Liver (tissue), 3 donors: ENCODE measurements at regions not wholly inside any gene's neighbourhood (a gene's known extent, or its start where the extent isn't known, plus 50 kb on each side); places are given as distances from the start of the nearest gene placed in this dataset.

Source experiments
- GABPA ChIP-seq, 2 donors: IDR thresholded peaks in 1 of 2; conservative IDR thresholded peaks in 1 of 2; 2 replicates each; pipeline ENCODE4 v1.6.1; 2016; ENCODE audit warnings: antibody characterized with exemption in 2 of 2, mild to moderate bottlenecking in 1 of 2, moderate library complexity in 1 of 2
- RAD21 ChIP-seq, 2 donors: IDR thresholded peaks; 2 replicates each; pipeline ENCODE4 v1.6.1; 2016; ENCODE audit warnings: antibody characterized with exemption in 2 of 2, mild to moderate bottlenecking in 2 of 2
- TF ChIP-seq, protein P1 (sequence below): fragments of 150-350 bp; IDR thresholded peaks from 2 replicates; pipeline ENCODE4 v1.5.1; 2017; ENCODE audit warnings: improper control_type of control experiment, low read depth, low read length; ENCODE audit not compliant: missing input control
- TF ChIP-seq, protein P2 (sequence below): IDR thresholded peaks from 2 replicates; pipeline ENCODE4 v1.6.1; 2016; ENCODE audit warnings: antibody characterized with exemption
- donor health status: healthy.
- donor health status: healthy.

DNA sequence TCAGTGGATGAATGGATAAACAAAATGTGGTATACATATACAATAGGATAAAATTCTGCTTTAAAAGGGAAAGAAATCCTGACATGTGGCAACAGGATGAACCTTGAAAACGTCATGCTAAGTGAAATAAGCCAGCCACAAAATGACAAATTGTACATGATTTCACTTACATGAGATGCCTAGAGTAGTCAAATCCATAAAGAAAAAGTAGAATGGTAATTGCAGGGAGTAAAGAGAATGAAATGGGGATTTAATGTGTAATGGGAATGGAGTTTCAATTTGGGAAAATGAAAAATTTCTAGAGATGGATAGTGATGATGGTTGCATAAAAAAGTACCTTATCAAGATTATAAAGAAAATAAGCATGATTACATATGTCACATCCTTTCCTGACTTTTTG, 1489.2 kb upstream of the C9orf72 start:
- TF ChIP-seq, protein P1, sequence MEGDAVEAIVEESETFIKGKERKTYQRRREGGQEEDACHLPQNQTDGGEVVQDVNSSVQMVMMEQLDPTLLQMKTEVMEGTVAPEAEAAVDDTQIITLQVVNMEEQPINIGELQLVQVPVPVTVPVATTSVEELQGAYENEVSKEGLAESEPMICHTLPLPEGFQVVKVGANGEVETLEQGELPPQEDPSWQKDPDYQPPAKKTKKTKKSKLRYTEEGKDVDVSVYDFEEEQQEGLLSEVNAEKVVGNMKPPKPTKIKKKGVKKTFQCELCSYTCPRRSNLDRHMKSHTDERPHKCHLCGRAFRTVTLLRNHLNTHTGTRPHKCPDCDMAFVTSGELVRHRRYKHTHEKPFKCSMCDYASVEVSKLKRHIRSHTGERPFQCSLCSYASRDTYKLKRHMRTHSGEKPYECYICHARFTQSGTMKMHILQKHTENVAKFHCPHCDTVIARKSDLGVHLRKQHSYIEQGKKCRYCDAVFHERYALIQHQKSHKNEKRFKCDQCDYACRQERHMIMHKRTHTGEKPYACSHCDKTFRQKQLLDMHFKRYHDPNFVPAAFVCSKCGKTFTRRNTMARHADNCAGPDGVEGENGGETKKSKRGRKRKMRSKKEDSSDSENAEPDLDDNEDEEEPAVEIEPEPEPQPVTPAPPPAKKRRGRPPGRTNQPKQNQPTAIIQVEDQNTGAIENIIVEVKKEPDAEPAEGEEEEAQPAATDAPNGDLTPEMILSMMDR, result no peak
- TF ChIP-seq, protein P2, sequence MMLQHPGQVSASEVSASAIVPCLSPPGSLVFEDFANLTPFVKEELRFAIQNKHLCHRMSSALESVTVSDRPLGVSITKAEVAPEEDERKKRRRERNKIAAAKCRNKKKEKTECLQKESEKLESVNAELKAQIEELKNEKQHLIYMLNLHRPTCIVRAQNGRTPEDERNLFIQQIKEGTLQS, result no peak
- TF ChIP-seq GABPA (IDR thresholded peaks at IDR 0.05 in 1 of 2, conservative IDR thresholded peaks at IDR 0.05 in 1 of 2) (no peak), RAD21 (IDR thresholded peaks at IDR 0.05) (no peak)
